HCT116 (cell line): ENCODE measurements at regions not wholly inside any gene's neighbourhood (a gene's known extent, or its start where the extent isn't known, plus 50 kb on each side); places are given as distances from the start of the nearest gene placed in this dataset.

Experiments
- ATAC-seq: fragments of 200-7000 bp; cut with Tn5 transposase; 2 replicates; pipeline ENCODE4 v1.9.1; 2020; ENCODE audit warnings: mild to moderate bottlenecking, moderate library complexity
- BruUV-seq: library from RNA; stranded (reverse); fragments of 400-500 nt; replicated peaks from 2 replicates; lab custom pipeline; 2021; lab: Mats Ljungman, UMichigan
- CTCF ChIA-PET: fragments of 300-600 bp; sonication (Branson Sonifier 250); formaldehyde crosslinking; loops from one replicate; lab custom pipeline; 2021; ENCODE audit warnings: antibody characterized with exemption; lab: Charles Lee
- POLR2A ChIA-PET: fragments of 300-600, 350-600 bp; sonication (Branson Sonifier 250); formaldehyde crosslinking; loops from one replicate; lab custom pipeline; 2021; ENCODE audit warnings: antibody characterized with exemption; lab: Charles Lee
- RAD21 ChIA-PET, 2 experiments: fragments of 300-600 bp; sonication (Branson Sonifier 250); formaldehyde crosslinking; loops; one replicate each; lab custom pipeline; 2023; ENCODE audit warnings: low total read pairs in 2 of 2; ENCODE audit not compliant: uncharacterized antibody in 2 of 2, unreplicated experiment in 2 of 2, low non-redundant PET in 1 of 2; lab: Charles Lee
- DNase-seq: peaks from one replicate; pipeline ENCODE4 v3.0.0-alpha.2; 2010; ENCODE audit warnings: low read depth, low spot score
- H2AFZ ChIP-seq: fragments of 200-600 bp; shearing (Covaris generic), sonication (generic); 2 replicates; pipeline ENCODE4 v1.6.1; 2017; ENCODE audit warnings: low read depth, mixed run types, mixed read lengths, antibody characterized with exemption, low read length; ENCODE audit not compliant: poor library complexity, severe bottlenecking
- H3K27ac ChIP-seq: 2 replicates; pipeline ENCODE4 v1.5.1; 2012; ENCODE audit warnings: low read depth, low read length
- H3K27me3 ChIP-seq: fragments of 200-600 bp; sonication (generic); 2 replicates; pipeline ENCODE4 v1.6.1; 2016; ENCODE audit warnings: mixed run types, low read length, mixed read lengths; ENCODE audit not compliant: insufficient read depth
- H3K36me3 ChIP-seq, 2 experiments: fragments of 200-500 bp in 1 of 2; fragments of 200-600 bp in 1 of 2; sonication (Bioruptor generic) in 1 of 2; sonication (generic) in 1 of 2; 2 replicates each; pipeline versions ENCODE4 v1.5.1 to v1.6.1; 2014 to 2016; ENCODE audit warnings: low read length in 2 of 2, inconsistent platforms in 1 of 2, mixed read lengths in 1 of 2, mixed run types in 1 of 2; ENCODE audit not compliant: insufficient read depth in 2 of 2, control insufficient read depth in 1 of 2
- H3K4me1 ChIP-seq, 2 experiments: fragments of 200-600 bp in 1 of 2; sonication (generic) in 1 of 2; 2 replicates each; pipeline versions ENCODE4 v1.5.1 to v1.6.1; 2012 to 2017; ENCODE audit warnings: low read length in 2 of 2, inconsistent platforms in 1 of 2, mild to moderate bottlenecking in 1 of 2, mixed read lengths in 1 of 2, mixed run types in 1 of 2, moderate library complexity in 1 of 2; ENCODE audit not compliant: insufficient read depth in 2 of 2, control insufficient read depth in 1 of 2
- H3K4me2 ChIP-seq: fragments of 200-600 bp; sonication (generic); 2 replicates; pipeline ENCODE4 v1.6.1; 2017; ENCODE audit warnings: mixed run types, low read length, mixed read lengths
- H3K4me3 ChIP-seq, 2 experiments: fragments of 200-600 bp in 1 of 2; sonication (generic) in 1 of 2; replicated peaks in 1 of 2; 2 replicates each; pipeline ENCODE4 v1.5.1; 2011 to 2016; ENCODE audit warnings: low read length in 2 of 2, control low read depth in 1 of 2, low read depth in 1 of 2, mild to moderate bottlenecking in 1 of 2, mixed read lengths in 1 of 2, mixed run types in 1 of 2
- H3K79me2 ChIP-seq: fragments of 200-600 bp; sonication (generic); 2 replicates; pipeline ENCODE4 v1.6.1; 2017; ENCODE audit warnings: mild to moderate bottlenecking, mixed run types, low read length, moderate library complexity, mixed read lengths; ENCODE audit not compliant: insufficient read depth
- H3K9ac ChIP-seq: fragments of 200-600 bp; sonication (generic); 2 replicates; pipeline ENCODE4 v1.6.1; 2016; ENCODE audit warnings: low read length, mixed read lengths
- H3K9me2 ChIP-seq: fragments of 200-600 bp; sonication (generic), shearing (Covaris generic); 2 replicates; pipeline ENCODE4 v1.6.1; 2017; ENCODE audit warnings: mixed run types, mild to moderate bottlenecking, moderate library complexity; ENCODE audit not compliant: insufficient read depth
- H3K9me3 ChIP-seq, 2 experiments: fragments of 200-500 bp in 1 of 2; fragments of 200-600 bp in 1 of 2; sonication (Bioruptor generic) in 1 of 2; sonication (generic) in 1 of 2; 2 replicates each; pipeline ENCODE4 v1.6.1; 2014 to 2017; ENCODE audit warnings: low read length in 2 of 2, mixed read lengths in 2 of 2, inconsistent platforms in 1 of 2, low read depth in 1 of 2, mild to moderate bottlenecking in 1 of 2, mixed run types in 1 of 2, moderate library complexity in 1 of 2; ENCODE audit not compliant: control insufficient read depth in 1 of 2, insufficient read depth in 1 of 2
- H4K20me1 ChIP-seq: fragments of 200-600 bp; sonication (generic), shearing (Covaris generic); 2 replicates; pipeline ENCODE4 v1.6.1; 2017; ENCODE audit warnings: mixed run types, mild to moderate bottlenecking, moderate library complexity; ENCODE audit not compliant: insufficient read depth
- CEBPB ChIP-seq: IDR thresholded peaks from 2 replicates; pipeline ENCODE4 v1.6.1; 2012; ENCODE audit warnings: low read depth
- FOSL1 ChIP-seq: IDR thresholded peaks from 2 replicates; pipeline ENCODE4 v1.6.1; 2012; ENCODE audit warnings: low read depth
- JUND ChIP-seq: IDR thresholded peaks from 2 replicates; pipeline ENCODE4 v1.6.1; 2012
- POLR2A ChIP-seq: IDR thresholded peaks from 2 replicates; pipeline ENCODE4 v1.7.0; 2011; ENCODE audit warnings: borderline replicate concordance; ENCODE audit not compliant: insufficient read depth, insufficient read length; ENCODE audit errors: extremely low read depth
- RAD21 ChIP-seq: IDR thresholded peaks from 2 replicates; pipeline ENCODE4 v1.6.1; 2012; ENCODE audit warnings: low read depth, mild to moderate bottlenecking
- SIN3A ChIP-seq: IDR thresholded peaks from 2 replicates; pipeline ENCODE4 v1.6.1; 2012; ENCODE audit warnings: low read depth
- SRF ChIP-seq: IDR thresholded peaks from 2 replicates; pipeline ENCODE4 v1.6.1; 2012; ENCODE audit warnings: low read depth
- YY1 ChIP-seq: IDR thresholded peaks from 2 replicates; pipeline ENCODE4 v1.6.1; 2011; ENCODE audit warnings: low read length, low read depth, moderate library complexity, mild to moderate bottlenecking; ENCODE audit not compliant: insufficient replicate concordance; ENCODE audit errors: extremely low read depth
- ZFX ChIP-seq: fragments of 450-650 bp; IDR thresholded peaks from 2 replicates; pipeline ENCODE4 v1.6.1; 2017
- ZNF274 ChIP-seq: fragments of 200-500 bp; sonication (Bioruptor generic); IDR thresholded peaks from 2 replicates; pipeline ENCODE4 v1.6.1; 2014; ENCODE audit warnings: mild to moderate bottlenecking, low read depth, low read length, inconsistent platforms
- intact Hi-C: fragments of 100-400 bp; cut with micrococcal nuclease; formaldehyde crosslinking; loops from 2 replicates; pipeline ENCODE4 v1.10.0; 2022
- TF ChIP-seq, protein P1 (sequence below): IDR thresholded peaks from 2 replicates; pipeline ENCODE4 v1.6.1; 2011; ENCODE audit warnings: mild to moderate bottlenecking, low read length, moderate library complexity; ENCODE audit not compliant: insufficient replicate concordance; ENCODE audit errors: extremely low read depth
- TF ChIP-seq, protein P2 (sequence below), 3 experiments: fragments of 200-600 bp in 1 of 3; sonication (generic) in 1 of 3; IDR thresholded peaks in 2 of 3; conservative IDR thresholded peaks in 1 of 3; 2 replicates each; pipeline ENCODE4 v1.5.1; 2012 to 2017; ENCODE audit warnings: low read depth in 2 of 3, low read length in 2 of 3, antibody characterized with exemption in 1 of 3, borderline replicate concordance in 1 of 3, control low read depth in 1 of 3, mild to moderate bottlenecking in 1 of 3, mixed read lengths in 1 of 3, mixed run types in 1 of 3, moderate library complexity in 1 of 3; ENCODE audit not compliant: insufficient read depth in 1 of 3
- TF ChIP-seq, protein P3 (sequence below): IDR thresholded peaks from 2 replicates; pipeline ENCODE4 v1.6.1; 2012; ENCODE audit warnings: low read depth
- TF ChIP-seq, protein P4 (sequence below): IDR thresholded peaks from 2 replicates; pipeline ENCODE4 v1.6.1; 2012
- TF ChIP-seq, protein P5 (sequence below): IDR thresholded peaks from 2 replicates; pipeline ENCODE4 v1.6.1; 2012

DNA sequence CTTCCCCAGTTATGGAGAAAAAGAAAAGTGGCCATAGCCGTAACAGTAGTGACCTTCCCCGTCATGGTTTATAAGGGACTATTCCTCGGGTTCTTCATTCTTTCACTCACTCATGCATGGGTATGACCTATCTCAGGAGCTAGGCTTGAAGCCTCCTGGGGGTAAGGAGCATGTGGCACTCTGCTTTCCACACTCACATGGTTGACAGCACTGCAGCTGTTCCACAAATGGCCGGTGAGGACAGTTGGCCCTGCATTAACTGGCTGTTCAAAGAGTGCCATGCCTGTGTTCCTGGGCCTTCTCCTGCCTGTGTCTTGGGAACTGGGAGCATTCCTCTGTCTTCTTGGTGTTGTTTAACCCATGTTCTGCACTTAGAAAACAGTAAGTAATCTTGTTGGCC is 66.2 kb upstream of the PNMA1 start:
- Histone ChIP-seq H3K79me2 (peaks cover 42% of the 10 kb centered on the region), H3K9ac (no peak overlapping the region), H3K9me2 (no peaks in the 10 kb centered on the region), H4K20me1 (no peaks in the 10 kb centered on the region), H3K4me2 (no peak overlapping the region), H3K4me1 (peaks cover 10 to 11% of the 10 kb centered on the region in 2 experiments), H3K4me3 (no peak overlapping the region), H3K27me3 (no peaks in the 10 kb centered on the region), H3K9me3 (no peaks in the 10 kb centered on the region), H3K36me3 (no peaks in the 10 kb centered on the region), H2AFZ (no peak overlapping the region), H3K27ac (no peak overlapping the region)
- BruUV-seq = no TSS peak
- ChIA-PET POLR2A (no interaction called here), RAD21 (no interaction called here), CTCF (no interaction called here)
- DNase-seq = no peak
- TF ChIP-seq ZNF274 (no peak), JUND (no peak), YY1 (no peak), SRF (no peak), FOSL1 (no peak), POLR2A (no peak), SIN3A (no peak), RAD21 (no peak), CEBPB (no peak), ZFX (no peak)
- TF ChIP-seq, protein P1, sequence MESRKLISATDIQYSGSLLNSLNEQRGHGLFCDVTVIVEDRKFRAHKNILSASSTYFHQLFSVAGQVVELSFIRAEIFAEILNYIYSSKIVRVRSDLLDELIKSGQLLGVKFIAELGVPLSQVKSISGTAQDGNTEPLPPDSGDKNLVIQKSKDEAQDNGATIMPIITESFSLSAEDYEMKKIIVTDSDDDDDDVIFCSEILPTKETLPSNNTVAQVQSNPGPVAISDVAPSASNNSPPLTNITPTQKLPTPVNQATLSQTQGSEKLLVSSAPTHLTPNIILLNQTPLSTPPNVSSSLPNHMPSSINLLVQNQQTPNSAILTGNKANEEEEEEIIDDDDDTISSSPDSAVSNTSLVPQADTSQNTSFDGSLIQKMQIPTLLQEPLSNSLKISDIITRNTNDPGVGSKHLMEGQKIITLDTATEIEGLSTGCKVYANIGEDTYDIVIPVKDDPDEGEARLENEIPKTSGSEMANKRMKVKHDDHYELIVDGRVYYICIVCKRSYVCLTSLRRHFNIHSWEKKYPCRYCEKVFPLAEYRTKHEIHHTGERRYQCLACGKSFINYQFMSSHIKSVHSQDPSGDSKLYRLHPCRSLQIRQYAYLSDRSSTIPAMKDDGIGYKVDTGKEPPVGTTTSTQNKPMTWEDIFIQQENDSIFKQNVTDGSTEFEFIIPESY = no peak
- TF ChIP-seq, protein P2, sequence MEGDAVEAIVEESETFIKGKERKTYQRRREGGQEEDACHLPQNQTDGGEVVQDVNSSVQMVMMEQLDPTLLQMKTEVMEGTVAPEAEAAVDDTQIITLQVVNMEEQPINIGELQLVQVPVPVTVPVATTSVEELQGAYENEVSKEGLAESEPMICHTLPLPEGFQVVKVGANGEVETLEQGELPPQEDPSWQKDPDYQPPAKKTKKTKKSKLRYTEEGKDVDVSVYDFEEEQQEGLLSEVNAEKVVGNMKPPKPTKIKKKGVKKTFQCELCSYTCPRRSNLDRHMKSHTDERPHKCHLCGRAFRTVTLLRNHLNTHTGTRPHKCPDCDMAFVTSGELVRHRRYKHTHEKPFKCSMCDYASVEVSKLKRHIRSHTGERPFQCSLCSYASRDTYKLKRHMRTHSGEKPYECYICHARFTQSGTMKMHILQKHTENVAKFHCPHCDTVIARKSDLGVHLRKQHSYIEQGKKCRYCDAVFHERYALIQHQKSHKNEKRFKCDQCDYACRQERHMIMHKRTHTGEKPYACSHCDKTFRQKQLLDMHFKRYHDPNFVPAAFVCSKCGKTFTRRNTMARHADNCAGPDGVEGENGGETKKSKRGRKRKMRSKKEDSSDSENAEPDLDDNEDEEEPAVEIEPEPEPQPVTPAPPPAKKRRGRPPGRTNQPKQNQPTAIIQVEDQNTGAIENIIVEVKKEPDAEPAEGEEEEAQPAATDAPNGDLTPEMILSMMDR (IDR thresholded peaks at IDR 0.05 in 2 of 3, conservative IDR thresholded peaks at IDR 0.05 in 1 of 3; ENCODE audit: borderline replicate concordance in 1 of 3, insufficient read depth in 1 of 3, low read depth in 2 of 3, low read length in 2 of 3) = no peak
- TF ChIP-seq, protein P3, sequence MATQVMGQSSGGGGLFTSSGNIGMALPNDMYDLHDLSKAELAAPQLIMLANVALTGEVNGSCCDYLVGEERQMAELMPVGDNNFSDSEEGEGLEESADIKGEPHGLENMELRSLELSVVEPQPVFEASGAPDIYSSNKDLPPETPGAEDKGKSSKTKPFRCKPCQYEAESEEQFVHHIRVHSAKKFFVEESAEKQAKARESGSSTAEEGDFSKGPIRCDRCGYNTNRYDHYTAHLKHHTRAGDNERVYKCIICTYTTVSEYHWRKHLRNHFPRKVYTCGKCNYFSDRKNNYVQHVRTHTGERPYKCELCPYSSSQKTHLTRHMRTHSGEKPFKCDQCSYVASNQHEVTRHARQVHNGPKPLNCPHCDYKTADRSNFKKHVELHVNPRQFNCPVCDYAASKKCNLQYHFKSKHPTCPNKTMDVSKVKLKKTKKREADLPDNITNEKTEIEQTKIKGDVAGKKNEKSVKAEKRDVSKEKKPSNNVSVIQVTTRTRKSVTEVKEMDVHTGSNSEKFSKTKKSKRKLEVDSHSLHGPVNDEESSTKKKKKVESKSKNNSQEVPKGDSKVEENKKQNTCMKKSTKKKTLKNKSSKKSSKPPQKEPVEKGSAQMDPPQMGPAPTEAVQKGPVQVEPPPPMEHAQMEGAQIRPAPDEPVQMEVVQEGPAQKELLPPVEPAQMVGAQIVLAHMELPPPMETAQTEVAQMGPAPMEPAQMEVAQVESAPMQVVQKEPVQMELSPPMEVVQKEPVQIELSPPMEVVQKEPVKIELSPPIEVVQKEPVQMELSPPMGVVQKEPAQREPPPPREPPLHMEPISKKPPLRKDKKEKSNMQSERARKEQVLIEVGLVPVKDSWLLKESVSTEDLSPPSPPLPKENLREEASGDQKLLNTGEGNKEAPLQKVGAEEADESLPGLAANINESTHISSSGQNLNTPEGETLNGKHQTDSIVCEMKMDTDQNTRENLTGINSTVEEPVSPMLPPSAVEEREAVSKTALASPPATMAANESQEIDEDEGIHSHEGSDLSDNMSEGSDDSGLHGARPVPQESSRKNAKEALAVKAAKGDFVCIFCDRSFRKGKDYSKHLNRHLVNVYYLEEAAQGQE = no peak
- TF ChIP-seq, protein P4, sequence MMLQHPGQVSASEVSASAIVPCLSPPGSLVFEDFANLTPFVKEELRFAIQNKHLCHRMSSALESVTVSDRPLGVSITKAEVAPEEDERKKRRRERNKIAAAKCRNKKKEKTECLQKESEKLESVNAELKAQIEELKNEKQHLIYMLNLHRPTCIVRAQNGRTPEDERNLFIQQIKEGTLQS = no peak
- TF ChIP-seq, protein P5, sequence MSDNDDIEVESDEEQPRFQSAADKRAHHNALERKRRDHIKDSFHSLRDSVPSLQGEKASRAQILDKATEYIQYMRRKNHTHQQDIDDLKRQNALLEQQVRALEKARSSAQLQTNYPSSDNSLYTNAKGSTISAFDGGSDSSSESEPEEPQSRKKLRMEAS = no peak
- intact Hi-C loops = no loop called here
- ATAC-seq = no peak
